ENCODE measurements at regions not wholly inside any gene's neighbourhood (a gene's known extent, or its start where the extent isn't known, plus 50 kb on each side); places are given as distances from the start of the nearest gene placed in this dataset.

DNA sequence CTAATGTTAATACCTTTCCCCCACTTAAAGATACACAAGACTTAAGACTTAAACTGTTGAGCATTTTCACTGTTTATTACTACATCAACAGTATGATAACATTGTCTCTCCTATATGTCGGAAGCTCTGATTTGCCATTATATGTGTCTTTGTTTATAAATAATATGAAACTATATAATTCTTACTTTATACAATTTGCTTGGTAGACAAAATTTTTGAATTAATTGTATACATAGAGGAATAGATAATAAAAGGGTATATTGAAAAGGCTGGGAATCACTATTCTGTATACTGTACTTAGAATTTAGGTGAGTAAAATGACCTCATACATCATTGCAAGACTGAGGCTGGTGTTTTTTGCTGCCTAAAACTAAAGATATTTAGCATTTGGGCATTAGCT, 82.1 kb upstream of the HDAC9 start:
- TF ChIP-seq, protein P1, sequence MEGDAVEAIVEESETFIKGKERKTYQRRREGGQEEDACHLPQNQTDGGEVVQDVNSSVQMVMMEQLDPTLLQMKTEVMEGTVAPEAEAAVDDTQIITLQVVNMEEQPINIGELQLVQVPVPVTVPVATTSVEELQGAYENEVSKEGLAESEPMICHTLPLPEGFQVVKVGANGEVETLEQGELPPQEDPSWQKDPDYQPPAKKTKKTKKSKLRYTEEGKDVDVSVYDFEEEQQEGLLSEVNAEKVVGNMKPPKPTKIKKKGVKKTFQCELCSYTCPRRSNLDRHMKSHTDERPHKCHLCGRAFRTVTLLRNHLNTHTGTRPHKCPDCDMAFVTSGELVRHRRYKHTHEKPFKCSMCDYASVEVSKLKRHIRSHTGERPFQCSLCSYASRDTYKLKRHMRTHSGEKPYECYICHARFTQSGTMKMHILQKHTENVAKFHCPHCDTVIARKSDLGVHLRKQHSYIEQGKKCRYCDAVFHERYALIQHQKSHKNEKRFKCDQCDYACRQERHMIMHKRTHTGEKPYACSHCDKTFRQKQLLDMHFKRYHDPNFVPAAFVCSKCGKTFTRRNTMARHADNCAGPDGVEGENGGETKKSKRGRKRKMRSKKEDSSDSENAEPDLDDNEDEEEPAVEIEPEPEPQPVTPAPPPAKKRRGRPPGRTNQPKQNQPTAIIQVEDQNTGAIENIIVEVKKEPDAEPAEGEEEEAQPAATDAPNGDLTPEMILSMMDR (conservative IDR thresholded peaks at IDR 0.05; ENCODE audit: low read depth, low read length) = no peak
- no peak for TF ChIP-seq EZH2 (IDR thresholded peaks at IDR 0.05; ENCODE audit: low read length, unreplicated experiment)
